MCF 10A (cell line): ENCODE measurements at regions not wholly inside any gene's neighbourhood (a gene's known extent, or its start where the extent isn't known, plus 50 kb on each side); places are given as distances from the start of the nearest gene placed in this dataset.

ENCODE experiments used
- BruUV-seq: library from RNA; stranded (reverse); fragments of 400-500 nt; replicated peaks from 2 replicates; lab custom pipeline; 2021; lab: Mats Ljungman, UMichigan
- CTCF ChIA-PET: fragments of 300-600 bp; sonication (Branson Sonifier 250); formaldehyde crosslinking; extraction: SDS; loops from one replicate; lab custom pipeline; 2021; ENCODE audit warnings: antibody characterized with exemption, inconsistent platforms; lab: Yijun Ruan, JAX
- POLR2A ChIA-PET: fragments of 300-600, 350-650 bp; sonication (Branson Sonifier 250); formaldehyde crosslinking; extraction: SDS; loops from one replicate; lab custom pipeline; 2020; ENCODE audit warnings: antibody characterized with exemption, inconsistent platforms; lab: Yijun Ruan, JAX
- DNase-seq: peaks from one replicate; pipeline ENCODE4 v3.0.0-alpha.2; 2018; ENCODE audit not compliant: unreplicated experiment
- H3K27ac Mint-ChIP-seq: one replicate; pipeline ENCODE4 v1.8.0; 2022; ENCODE audit warnings: mild to moderate bottlenecking, low read depth, mixed read lengths; ENCODE audit not compliant: unreplicated experiment
- H3K27me3 Mint-ChIP-seq: one replicate; pipeline ENCODE4 v1.8.0; 2022; ENCODE audit warnings: mixed read lengths; ENCODE audit not compliant: insufficient read depth, unreplicated experiment
- H3K36me3 Mint-ChIP-seq: one replicate; pipeline ENCODE4 v1.8.0; 2022; ENCODE audit warnings: mild to moderate bottlenecking, moderate library complexity, mixed read lengths; ENCODE audit not compliant: insufficient read depth, unreplicated experiment
- H3K4me1 Mint-ChIP-seq: one replicate; pipeline ENCODE4 v1.8.0; 2022; ENCODE audit warnings: mixed read lengths; ENCODE audit not compliant: insufficient read depth, unreplicated experiment
- H3K4me3 Mint-ChIP-seq: one replicate; pipeline ENCODE4 v1.8.0; 2022; ENCODE audit warnings: mild to moderate bottlenecking, moderate library complexity, mixed read lengths; ENCODE audit not compliant: unreplicated experiment
- H3K9me3 Mint-ChIP-seq: one replicate; pipeline ENCODE4 v1.8.0; 2022; ENCODE audit warnings: mixed read lengths; ENCODE audit not compliant: unreplicated experiment
- intact Hi-C: fragments of 100-400 bp; cut with micrococcal nuclease; formaldehyde crosslinking; loops from 2 replicates; pipeline ENCODE4 v1.14.1; 2022
- TF ChIP-seq, protein P1 (sequence below): fragments of 200-600 bp; IDR thresholded peaks from one replicate; pipeline ENCODE4 v1.8.0; 2022; ENCODE audit warnings: antibody characterized with exemption, mild to moderate bottlenecking; ENCODE audit not compliant: unreplicated experiment

DNA sequence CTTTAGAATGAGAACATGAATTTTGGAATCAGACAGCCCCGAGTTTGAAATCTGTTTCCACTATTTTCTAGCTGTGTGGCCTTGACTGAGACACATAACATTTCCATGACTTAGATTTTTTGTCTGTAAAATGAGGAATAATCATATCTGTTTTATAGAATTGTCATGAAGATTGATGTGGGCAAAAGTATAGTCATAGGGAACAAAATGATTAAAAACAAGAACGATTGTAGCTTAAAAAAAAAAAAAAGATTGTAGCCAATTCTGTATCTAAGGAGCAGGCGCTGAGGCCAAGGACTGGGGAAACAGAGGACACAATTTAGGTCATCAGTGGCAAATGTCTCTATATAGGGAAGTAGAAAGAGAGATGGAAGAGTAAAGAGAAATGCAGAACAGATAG lies 201.6 kb upstream of the C1QTNF7 start:
- Mint-ChIP-seq H3K36me3 (peaks cover 6% of the 10 kb centered on the region), H3K4me1 (no peaks in the 10 kb centered on the region), H3K9me3 (no peaks in the 10 kb centered on the region), H3K4me3 (no peak overlapping the region), H3K27me3 (no peaks in the 10 kb centered on the region), H3K27ac (no peak overlapping the region)
- ChIA-PET CTCF (interaction anchor here (0.8 kb wide), 1 partner anchor 170 kb away, joined by 3 read pairs; no protein-coding TSS in a partner anchor), POLR2A (no interaction called here)
- intact Hi-C loops = no loop called here
- TF ChIP-seq, protein P1, sequence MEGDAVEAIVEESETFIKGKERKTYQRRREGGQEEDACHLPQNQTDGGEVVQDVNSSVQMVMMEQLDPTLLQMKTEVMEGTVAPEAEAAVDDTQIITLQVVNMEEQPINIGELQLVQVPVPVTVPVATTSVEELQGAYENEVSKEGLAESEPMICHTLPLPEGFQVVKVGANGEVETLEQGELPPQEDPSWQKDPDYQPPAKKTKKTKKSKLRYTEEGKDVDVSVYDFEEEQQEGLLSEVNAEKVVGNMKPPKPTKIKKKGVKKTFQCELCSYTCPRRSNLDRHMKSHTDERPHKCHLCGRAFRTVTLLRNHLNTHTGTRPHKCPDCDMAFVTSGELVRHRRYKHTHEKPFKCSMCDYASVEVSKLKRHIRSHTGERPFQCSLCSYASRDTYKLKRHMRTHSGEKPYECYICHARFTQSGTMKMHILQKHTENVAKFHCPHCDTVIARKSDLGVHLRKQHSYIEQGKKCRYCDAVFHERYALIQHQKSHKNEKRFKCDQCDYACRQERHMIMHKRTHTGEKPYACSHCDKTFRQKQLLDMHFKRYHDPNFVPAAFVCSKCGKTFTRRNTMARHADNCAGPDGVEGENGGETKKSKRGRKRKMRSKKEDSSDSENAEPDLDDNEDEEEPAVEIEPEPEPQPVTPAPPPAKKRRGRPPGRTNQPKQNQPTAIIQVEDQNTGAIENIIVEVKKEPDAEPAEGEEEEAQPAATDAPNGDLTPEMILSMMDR = no peak
- DNase-seq = no peak
- no TSS peak for BruUV-seq

DNA sequence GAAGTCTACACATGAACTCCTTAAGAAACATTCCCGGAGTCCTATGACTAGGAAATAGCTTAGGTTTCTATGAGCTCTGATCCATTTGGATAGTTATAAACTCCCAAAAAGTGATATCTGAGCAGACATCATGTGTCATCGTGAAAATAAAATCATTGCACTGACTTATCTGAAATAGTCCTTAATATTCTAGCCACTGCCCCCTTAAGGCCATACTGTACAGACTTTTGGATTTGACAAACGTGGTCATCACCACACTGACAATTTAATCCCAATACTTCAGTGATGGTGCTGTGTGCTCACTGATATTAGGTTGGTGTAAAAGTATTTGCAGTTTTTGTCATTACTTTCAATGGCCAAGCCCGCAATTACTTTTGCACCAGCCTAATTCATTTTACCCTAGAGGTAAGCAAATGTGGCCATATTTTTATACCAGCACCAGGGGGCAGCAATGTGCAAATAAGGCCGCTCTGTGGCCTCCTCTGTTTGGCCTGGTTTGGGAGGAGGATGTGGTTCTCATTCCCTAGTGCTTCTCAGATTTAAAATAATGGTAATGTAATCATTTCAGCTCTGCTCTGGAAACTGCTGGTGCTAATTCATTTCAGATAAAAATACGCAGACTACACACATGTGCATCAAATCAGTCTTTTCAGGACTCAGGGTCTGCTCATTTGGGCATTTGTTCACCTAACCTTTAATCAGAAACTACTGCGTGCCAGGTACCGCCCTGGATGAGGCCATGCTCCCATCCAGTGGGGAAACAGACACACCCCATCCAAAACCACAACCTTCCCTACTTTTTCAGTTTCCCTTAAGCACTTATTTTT lies 196.4 kb upstream of the C1QTNF7 start:
- H3K9me3 Mint-ChIP-seq = no peaks in the 10 kb centered on the region
- no peaks in the 10 kb centered on the region for H3K36me3 Mint-ChIP-seq
- no peaks in the 10 kb centered on the region for H3K27me3 Mint-ChIP-seq
- H3K4me1 Mint-ChIP-seq = peaks cover 10% of the 10 kb centered on the region
- POLR2A ChIA-PET = no interaction called here
- BruUV-seq = no TSS peak
- H3K27ac Mint-ChIP-seq = no peak overlapping the region
- H3K4me3 Mint-ChIP-seq = no peak overlapping the region
- peak; percentile 86 for DNase-seq
- intact Hi-C loops = loop anchor here (1.0 kb wide), 1 partner anchor 226 kb away; no protein-coding TSS in a partner anchor
- TF ChIP-seq, protein P1 = peak; percentile 69
- CTCF ChIA-PET = interaction anchor here (0.5 to 1.9 kb wide), 13 partner anchors 8 to 1390 kb away, joined by 3 to 29 read pairs (median 3); no protein-coding TSS in a partner anchor

DNA sequence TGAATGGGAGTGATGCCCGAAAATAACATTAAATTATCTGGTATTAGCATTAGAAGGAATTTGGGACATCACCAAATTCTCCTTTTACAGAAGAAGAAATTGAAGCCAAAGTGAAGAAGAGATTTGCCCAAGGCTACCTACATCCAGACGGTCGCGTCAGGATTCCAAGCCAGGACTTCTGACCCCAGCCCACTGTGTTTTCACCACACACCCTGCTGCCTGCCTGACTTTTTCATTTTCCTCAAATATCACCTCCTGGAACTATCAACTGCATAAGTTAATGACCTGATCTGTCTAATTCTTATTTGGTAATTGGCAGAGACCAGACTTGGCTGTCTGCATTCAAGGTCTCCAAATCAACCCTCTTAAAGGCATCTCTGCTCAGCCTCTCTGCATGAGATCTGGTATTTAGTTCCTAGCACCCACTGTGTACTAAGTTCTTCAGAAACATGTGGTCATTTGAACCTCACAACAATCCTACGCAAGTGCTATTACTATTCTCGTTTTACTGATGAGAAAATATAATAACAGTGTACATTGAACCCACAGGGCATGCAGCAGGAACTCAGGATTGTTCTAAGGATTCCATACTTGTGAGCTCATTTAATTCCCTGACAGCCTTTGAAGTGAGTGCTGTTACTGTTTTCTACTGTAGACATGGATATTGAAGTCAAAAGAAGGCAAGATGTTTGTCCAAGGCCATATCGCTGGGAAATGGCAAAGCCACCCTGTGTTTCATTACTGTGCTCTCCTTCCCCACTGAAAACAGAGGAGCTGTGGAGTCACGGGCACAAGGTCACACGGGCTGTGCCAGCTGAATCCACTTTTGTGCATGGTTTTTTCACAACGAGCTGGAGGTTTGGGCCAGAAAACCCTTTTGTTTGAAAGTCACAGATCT lies 195.2 kb upstream of the C1QTNF7 start:
- no peaks in the 10 kb centered on the region for H3K36me3 Mint-ChIP-seq
- CTCF ChIA-PET = interaction anchor here (0.5 to 8.1 kb wide), 13 partner anchors 10 to 1183 kb away, joined by 3 to 122 read pairs (median 3); no protein-coding TSS in a partner anchor
- POLR2A ChIA-PET = interaction anchor here (0.5 kb wide), 1 partner anchor 200 kb away, joined by 3 read pairs; no protein-coding TSS in a partner anchor
- BruUV-seq = no TSS peak
- no peaks in the 10 kb centered on the region for H3K9me3 Mint-ChIP-seq
- no peak overlapping the region for H3K27ac Mint-ChIP-seq
- intact Hi-C loops = no loop called here
- H3K27me3 Mint-ChIP-seq = no peaks in the 10 kb centered on the region
- TF ChIP-seq, protein P1 = no peak
- DNase-seq = no peak
- peaks cover 10% of the 10 kb centered on the region for H3K4me1 Mint-ChIP-seq
- no peak overlapping the region for H3K4me3 Mint-ChIP-seq
